Prostate gland (tissue), 2 donors: ENCODE measurements at regions not wholly inside any gene's neighbourhood (a gene's known extent, or its start where the extent isn't known, plus 50 kb on each side); places are given as distances from the start of the nearest gene placed in this dataset.

Experiments used
- DNase-seq: peaks from one replicate; pipeline ENCODE4 v3.0.0-alpha.2; 2019; ENCODE audit warnings: low spot score
- H3K27ac ChIP-seq, 2 donors: fragments of 200-600 bp; sonication (generic); 2 replicates each; pipeline ENCODE4 v1.5.1; 2017 to 2019
- H3K27me3 ChIP-seq: fragments of 200-600 bp; sonication (generic); replicated peaks from 2 replicates; pipeline ENCODE4 v1.5.1; 2019; ENCODE audit not compliant: insufficient read depth
- H3K36me3 ChIP-seq, 2 donors: fragments of 200-600 bp; sonication (generic); 1 replicate in 1 of 2; 2 replicates in 1 of 2; pipeline versions ENCODE4 v1.5.1 to v1.8.1; 2017 to 2019
- H3K4me1 ChIP-seq: fragments of 200-600 bp; sonication (generic); replicated peaks from 2 replicates; pipeline ENCODE4 v1.5.1; 2019
- H3K4me3 ChIP-seq, 2 donors: fragments of 200-600 bp; sonication (generic); 2 replicates each; pipeline ENCODE4 v1.5.1; 2017 to 2019
- H3K9me3 ChIP-seq: fragments of 200-600 bp; sonication (generic); 2 replicates; pipeline ENCODE4 v1.5.1; 2017
- POLR2A ChIP-seq: fragments of 450-650 bp; IDR thresholded peaks from one replicate; pipeline ENCODE4 v1.6.1; 2016; ENCODE audit warnings: antibody characterized with exemption, mild to moderate bottlenecking
- POLR2AphosphoS5 ChIP-seq: sonication (generic); formaldehyde crosslinking; IDR thresholded peaks from one replicate; pipeline ENCODE4 v1.6.1; 2017; ENCODE audit warnings: antibody characterized with exemption
- WGBS: methylation state at CpG from one replicate; pipeline ENCODE4 v1.1.5; 2018; 5-methylcytosine and 5-hydroxymethylcytosine counted together
- intact Hi-C: fragments of 100-400 bp; cut with DNase I; formaldehyde crosslinking; loops from one replicate; pipeline ENCODE4 v1.14.2; 2022
- TF ChIP-seq, protein P1 (sequence below), 4 experiments: fragments of 200-600 bp in 2 of 4; fragments of 450-650 bp in 2 of 4; sonication (generic) in 2 of 4; IDR thresholded peaks; 1 replicate in 3 of 4; 2 replicates in 1 of 4; pipeline ENCODE4 v1.5.1; 2016 to 2019; ENCODE audit warnings: antibody characterized with exemption in 4 of 4, mild to moderate bottlenecking in 2 of 4, moderate library complexity in 2 of 4

DNA sequence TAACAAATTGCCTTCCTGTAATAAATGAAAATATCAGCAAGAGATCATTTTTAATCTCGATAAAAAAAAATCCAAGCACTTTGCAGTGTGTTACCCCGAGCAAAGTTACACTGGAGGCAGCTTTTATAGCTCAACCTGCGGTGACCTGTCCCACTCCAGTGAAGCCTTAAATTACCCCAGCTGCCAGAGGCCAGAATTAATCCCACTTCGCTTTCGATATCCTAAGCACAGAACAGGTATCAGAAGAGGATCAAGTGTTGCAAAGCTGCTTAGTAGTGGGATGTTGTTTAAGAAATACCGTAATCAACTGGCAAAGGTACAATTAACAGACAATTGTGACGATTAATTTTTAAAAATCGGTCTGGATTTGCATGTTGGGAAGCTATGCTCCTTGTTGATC, 314.0 kb downstream of the AGTPBP1 start:
- intact Hi-C loops = no loop called here
- 78% methylated on average over 8 of the region's 8 CpGs for WGBS
- Histone ChIP-seq H3K27ac (no peak overlapping the region), H3K4me1 (no peaks in the 10 kb centered on the region), H3K27me3 (no peaks in the 10 kb centered on the region), H3K4me3 (no peak overlapping the region), H3K36me3 (no peaks in the 10 kb centered on the region), H3K9me3 (no peaks in the 10 kb centered on the region)
- no peak for DNase-seq
- no peak for TF ChIP-seq POLR2AphosphoS5
- no peak for TF ChIP-seq POLR2A
- TF ChIP-seq, protein P1, sequence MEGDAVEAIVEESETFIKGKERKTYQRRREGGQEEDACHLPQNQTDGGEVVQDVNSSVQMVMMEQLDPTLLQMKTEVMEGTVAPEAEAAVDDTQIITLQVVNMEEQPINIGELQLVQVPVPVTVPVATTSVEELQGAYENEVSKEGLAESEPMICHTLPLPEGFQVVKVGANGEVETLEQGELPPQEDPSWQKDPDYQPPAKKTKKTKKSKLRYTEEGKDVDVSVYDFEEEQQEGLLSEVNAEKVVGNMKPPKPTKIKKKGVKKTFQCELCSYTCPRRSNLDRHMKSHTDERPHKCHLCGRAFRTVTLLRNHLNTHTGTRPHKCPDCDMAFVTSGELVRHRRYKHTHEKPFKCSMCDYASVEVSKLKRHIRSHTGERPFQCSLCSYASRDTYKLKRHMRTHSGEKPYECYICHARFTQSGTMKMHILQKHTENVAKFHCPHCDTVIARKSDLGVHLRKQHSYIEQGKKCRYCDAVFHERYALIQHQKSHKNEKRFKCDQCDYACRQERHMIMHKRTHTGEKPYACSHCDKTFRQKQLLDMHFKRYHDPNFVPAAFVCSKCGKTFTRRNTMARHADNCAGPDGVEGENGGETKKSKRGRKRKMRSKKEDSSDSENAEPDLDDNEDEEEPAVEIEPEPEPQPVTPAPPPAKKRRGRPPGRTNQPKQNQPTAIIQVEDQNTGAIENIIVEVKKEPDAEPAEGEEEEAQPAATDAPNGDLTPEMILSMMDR (IDR thresholded peaks at IDR 0.05) = no peak

DNA sequence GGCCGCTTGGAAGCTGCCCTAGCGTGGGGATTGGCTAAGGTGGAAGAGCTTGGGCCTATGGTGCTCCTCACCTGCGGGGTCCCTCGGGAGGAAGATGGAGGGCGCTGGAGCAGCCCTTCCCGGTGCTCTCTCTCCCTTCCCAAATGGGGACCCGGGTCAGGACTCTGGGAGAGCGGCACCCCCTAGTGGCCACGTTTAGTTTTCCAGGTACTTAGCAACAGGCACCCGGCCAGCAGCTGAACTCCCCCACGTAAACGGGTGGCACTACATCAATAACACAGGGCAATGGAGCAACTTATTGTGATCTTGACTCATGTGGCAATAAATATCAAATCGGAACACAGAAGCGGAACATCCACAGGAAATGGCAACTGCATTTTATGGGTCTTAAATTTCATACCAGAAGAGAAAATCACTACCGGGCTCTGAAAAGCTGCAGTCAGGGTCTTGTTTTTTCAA, 316.6 kb downstream of the AGTPBP1 start:
- H3K36me3 ChIP-seq = no peaks in the 10 kb centered on the region
- peak; percentile 28 for DNase-seq
- no peaks in the 10 kb centered on the region for H3K4me1 ChIP-seq
- WGBS = 12% methylated on average over 15 of the region's 15 CpGs
- H3K9me3 ChIP-seq = no peaks in the 10 kb centered on the region
- H3K4me3 ChIP-seq = no peak overlapping the region
- intact Hi-C loops = no loop called here
- no peak for TF ChIP-seq POLR2AphosphoS5
- TF ChIP-seq, protein P1 (IDR thresholded peaks at IDR 0.05) = peak; percentile 37 to 57 (median 46)
- no peak for TF ChIP-seq POLR2A
- H3K27me3 ChIP-seq = no peaks in the 10 kb centered on the region
- H3K27ac ChIP-seq = no peak overlapping the region

DNA sequence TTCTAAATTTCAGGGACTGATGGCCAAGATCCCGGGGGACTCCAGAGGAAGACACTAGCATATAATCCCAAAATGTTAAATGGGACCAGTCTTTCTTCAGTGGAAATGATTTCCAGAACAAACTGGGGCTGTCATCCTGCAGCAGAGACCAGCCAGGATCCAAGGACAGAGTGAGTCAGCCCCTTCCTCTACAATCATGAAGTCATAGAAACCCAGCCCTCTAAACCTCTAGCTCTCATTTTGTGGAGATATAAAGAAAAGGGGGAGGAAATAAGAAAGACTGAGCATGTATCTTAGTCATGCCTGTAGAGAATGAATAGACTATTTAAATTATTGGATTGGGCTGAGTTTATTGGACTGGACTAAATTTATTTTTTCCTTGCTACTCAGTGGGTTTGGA, 318.3 kb downstream of the AGTPBP1 start:
- no peak for DNase-seq
- no peaks in the 10 kb centered on the region for H3K36me3 ChIP-seq
- TF ChIP-seq, protein P1 (IDR thresholded peaks at IDR 0.05) = no peak
- no peak for TF ChIP-seq POLR2A
- no peak for TF ChIP-seq POLR2AphosphoS5
- no peaks in the 10 kb centered on the region for H3K4me1 ChIP-seq
- H3K27ac ChIP-seq = no peak overlapping the region
- H3K9me3 ChIP-seq = no peaks in the 10 kb centered on the region
- no peak overlapping the region for H3K4me3 ChIP-seq
- 100% methylated on average over 1 of the region's 1 CpG for WGBS
- intact Hi-C loops = no loop called here
- no peaks in the 10 kb centered on the region for H3K27me3 ChIP-seq

GRCh38 chr9:85421641-85422040, 320.1 kb downstream of the AGTPBP1 start:
- Histone ChIP-seq H3K27me3 (no peaks in the 10 kb centered on the region), H3K4me1 (no peaks in the 10 kb centered on the region), H3K4me3 (no peak overlapping the region), H3K9me3 (no peaks in the 10 kb centered on the region), H3K36me3 (no peaks in the 10 kb centered on the region), H3K27ac (no peak overlapping the region)
- intact Hi-C loops = no loop called here
- DNase-seq = no peak
- TF ChIP-seq, protein P1 (IDR thresholded peaks at IDR 0.05) = no peak
- TF ChIP-seq POLR2AphosphoS5 (no peak), POLR2A (no peak)
- 94% methylated on average over 5 of the region's 5 CpGs for WGBS

- intact Hi-C loops = no loop called here
- Histone ChIP-seq H3K27me3 (no peaks in the 10 kb centered on the region), H3K27ac (no peak overlapping the region), H3K36me3 (no peaks in the 10 kb centered on the region), H3K4me3 (no peak overlapping the region), H3K9me3 (no peaks in the 10 kb centered on the region), H3K4me1 (no peaks in the 10 kb centered on the region)
- DNase-seq = no peak
- TF ChIP-seq POLR2A (no peak), POLR2AphosphoS5 (no peak)
- TF ChIP-seq, protein P1 (IDR thresholded peaks at IDR 0.05) = no peak
- WGBS = 69% methylated on average over 4 of the region's 4 CpGs
Measured at GRCh38 chr9:85420750-85421149, 321.0 kb downstream of the AGTPBP1 start.
